IPS DF 4.7 (cell line): ENCODE measurements at regions not wholly inside any gene's neighbourhood (a gene's known extent, or its start where the extent isn't known, plus 50 kb on each side); places are given as distances from the start of the nearest gene placed in this dataset.
"Not testable (repeated sequence)": the region's sequence is repeated elsewhere in the genome, so short reads cannot be mapped to it uniquely, and the experiment has no call there.

ENCODE experiments used
- DNase-seq: peaks from one replicate; pipeline ENCODE4 v3.0.0-alpha.2; 2013; ENCODE audit warnings: low spot score; ENCODE audit errors: extremely low read depth

DNA sequence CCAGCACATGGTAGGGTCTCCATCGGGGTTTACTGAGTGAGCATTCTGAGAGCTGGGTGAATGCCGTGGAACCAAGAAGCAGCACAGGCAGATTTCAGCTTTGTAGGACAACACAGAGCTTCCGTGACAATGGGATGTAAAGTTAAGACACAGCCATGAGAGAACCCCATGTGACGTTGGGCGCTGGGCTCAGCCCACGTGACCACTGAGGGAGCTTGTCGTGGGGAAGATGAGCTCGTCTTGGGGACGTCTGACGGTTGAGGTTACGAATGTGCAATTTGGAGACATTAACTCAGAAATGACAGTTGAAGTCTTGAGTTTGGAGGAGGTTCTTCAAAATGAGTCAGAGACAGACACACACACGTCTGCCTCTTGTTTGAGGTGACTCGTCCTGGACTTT, 51.5 kb upstream of the MUC20 start:
- DNase-seq = not testable (repeated sequence)

DNA sequence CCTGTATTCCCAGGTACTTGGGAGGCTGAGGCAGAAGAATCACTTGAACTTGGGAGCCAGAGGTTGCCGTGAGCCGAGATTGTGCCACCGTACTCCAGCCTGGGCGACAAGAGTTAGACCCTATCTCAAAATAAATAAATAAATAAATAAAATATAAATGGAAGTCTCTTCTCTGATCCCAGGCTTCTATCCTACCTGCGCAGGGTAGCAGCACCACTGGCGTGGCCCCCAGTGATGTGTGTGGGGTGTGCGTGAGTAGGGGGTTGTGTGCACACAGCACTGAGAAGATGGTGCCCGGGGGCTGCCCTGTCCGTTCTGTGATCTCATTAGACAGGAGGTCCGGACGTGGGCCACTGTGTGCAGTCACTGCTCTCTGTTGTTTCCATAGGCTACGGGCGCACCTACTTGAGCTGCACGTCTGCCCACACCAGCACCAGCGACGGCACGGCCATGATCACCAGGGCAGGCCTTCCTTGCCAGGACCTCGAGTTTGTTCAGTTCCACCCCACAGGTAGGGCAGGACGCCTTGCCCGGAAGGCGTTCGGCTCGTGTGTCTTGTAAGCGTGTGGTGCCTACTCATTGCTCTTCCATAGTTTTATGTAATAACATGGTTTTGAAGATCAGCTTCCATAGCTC, 52.5 kb upstream of the MUC20 start:
- not testable (repeated sequence) for DNase-seq

DNA sequence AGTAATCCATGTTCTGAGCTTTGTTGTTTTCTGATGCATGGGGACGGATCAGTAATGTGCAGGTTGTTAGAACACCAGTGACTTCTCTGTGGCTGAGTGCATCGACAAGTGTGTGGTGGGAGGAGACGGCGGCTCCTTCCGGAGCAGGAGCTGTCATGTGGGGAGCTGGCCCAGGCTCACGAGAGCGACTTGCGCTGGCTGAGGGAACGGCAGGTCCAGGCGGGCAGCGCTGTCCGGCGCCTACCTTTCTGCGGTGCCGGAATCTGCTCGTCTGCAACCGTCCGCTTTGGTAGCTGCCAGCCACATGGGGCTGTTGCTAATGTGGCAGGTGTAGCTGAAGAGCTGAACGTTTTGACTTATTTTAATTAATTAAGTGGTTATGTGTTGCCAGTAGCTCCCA, 55.5 kb upstream of the MUC20 start:
- not testable (repeated sequence) for DNase-seq

DNA sequence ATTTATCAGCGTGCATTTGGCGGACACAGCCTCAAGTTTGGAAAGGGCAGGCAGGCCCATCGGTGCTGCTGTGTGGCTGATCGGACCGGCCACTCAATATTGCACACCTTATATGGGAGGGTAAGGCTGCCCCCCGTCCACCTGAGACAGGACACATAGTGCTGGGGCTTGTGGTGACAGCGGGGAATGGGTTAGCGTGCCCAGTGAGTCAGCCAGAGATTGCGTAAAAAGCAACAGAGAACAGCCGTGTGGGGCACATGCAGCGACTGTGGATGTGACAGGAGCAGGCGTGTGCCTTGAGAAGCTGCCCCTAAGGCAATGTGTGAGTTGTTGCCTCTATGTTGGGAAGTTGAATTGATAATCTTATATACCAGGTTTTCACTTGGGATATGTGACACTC, 56.6 kb upstream of the MUC20 start:
- DNase-seq = not testable (repeated sequence)

GRCh38 chr3:195659136-195659533, 61.6 kb upstream of the MUC20 start:
- not testable (repeated sequence) for DNase-seq

- not testable (repeated sequence) for DNase-seq
Measured at GRCh38 chr3:195658381-195659135, 62.2 kb upstream of the MUC20 start.

GRCh38 chr3:195657475-195658372, 63.1 kb upstream of the MUC20 start:
- peak; percentile 30 for DNase-seq

DNA sequence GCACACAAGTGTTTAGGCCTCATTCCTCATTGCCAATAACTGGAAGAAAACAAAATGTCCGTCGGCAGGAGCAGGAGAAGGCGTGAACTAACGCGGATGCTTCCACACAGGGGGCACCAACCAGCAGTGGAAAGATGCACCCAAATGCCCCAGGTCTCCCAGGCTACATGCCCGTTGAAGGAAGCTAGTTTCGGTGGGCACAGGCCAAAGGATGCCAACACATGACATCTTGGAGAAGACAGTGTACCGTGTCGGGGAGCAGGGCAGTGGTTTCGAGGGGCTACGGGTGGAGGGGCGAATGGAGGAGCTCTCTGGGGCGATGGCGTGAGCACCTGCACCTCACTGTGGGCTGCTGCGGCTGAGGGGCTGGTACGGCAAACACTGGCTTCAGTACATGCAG, 64.7 kb upstream of the MUC20 start:
- DNase-seq = not testable (repeated sequence)

GRCh38 chr3:195654746-195655145, 66.0 kb upstream of the MUC20 start:
- DNase-seq = not testable (repeated sequence)

GRCh38 chr3:195654138-195654537, 66.6 kb upstream of the MUC20 start:
- DNase-seq = not testable (repeated sequence)

- not testable (repeated sequence) for DNase-seq
Measured at GRCh38 chr3:195653641-195654040, 67.1 kb upstream of the MUC20 start.

DNA sequence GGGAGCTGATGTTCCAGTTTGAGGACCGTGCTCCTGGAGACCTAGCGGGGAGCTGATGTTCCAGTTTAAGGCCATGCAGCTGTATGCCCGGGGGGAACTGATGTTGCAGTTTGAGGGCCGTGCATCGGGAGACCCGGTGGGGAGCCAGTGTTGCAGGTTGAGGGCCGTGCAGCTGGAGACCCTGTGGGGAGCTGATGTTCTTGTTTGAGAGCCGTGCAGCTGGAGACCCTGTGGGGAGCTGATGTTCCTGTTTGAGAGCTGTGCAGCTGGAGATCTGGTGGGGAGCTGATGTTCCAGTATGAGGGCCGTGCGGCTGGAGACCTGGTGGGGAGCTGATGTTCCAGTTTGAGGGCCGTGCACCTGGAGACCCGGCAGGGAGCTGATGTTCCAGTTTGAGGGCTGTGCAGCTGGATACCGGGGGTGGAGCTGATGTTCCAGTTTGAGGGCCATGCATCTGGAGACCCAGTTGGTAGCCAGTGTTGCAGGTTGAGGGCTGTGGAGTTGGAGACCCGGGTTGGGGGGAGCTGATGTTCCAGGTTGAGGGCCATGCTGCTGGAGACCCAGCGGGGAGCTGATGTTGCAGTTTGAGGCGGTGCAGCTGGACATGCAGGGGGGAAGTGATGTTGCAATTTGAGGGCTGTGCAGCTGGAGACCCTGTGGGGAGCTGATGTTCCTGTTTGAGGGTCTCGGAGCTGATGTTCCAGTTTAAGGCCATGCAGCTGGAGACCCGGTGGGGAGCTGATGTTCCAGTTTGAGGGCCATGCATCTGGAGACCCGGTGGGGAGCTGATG, 64.4 kb upstream of the APOD start:
- DNase-seq = not testable (repeated sequence)

- not testable (repeated sequence) for DNase-seq
Measured at GRCh38 chr3:195645872-195646271, 62.1 kb upstream of the APOD start.

DNA sequence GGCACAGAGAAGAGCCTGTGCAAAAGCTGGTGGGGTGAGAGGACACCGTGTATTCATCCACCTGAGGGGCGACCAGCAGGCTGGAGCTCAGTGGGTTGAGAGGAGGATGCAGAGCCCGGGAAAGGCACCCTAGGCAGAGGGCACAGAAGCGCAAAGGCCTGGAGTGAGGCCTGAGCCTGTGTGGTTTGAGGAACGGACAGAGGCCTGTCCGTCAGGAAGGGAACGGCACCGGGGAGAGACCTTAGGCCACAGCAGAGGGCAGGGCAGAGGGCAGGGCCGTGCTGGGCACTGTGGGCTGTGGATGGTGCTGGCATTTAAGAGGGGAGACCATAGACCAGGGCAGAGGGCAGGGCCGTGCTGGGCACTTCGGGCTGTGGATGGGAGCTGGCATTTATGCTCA, 59.5 kb upstream of the APOD start:
- DNase-seq = not testable (repeated sequence)

DNA sequence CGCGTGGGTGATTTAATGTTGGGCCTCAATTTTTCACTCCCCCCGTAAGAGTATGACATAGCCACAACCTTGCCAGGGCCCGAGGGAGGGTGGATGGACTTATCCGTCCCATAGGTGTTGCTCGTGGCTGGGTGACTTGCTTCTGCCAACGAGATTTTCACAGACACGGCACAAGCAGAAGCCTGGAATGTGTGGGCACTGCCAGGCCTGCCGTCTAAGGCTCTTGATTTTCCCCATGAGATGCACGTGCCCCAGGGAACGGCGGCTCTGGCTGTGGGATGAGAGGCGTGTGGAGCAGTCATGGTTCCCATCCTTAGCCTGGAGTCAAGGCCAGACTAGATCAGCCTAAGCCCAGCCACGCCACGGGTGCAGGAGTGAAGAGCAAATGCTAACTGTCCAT, 58.6 kb upstream of the APOD start:
- DNase-seq = not testable (repeated sequence)

DNA sequence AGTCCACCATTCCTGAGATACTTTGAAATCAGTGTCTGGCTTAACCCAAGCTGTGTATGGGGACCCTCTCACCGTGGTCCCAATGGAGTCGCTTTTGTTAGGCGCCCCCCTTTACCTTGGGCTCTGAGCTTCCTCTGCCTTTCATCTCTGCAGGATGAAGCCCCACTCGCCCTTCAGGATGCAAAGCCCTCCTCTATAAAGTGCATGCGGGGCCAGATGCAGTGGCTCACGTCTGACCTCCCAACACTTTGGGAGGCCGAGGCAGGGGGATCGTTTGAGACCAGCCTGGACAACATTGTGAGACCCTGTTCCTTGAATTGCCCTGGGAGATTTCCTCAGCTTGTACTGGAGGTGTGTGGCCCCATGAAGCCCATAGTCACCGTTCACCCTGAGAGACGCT, 54.7 kb upstream of the APOD start:
- DNase-seq = not testable (repeated sequence)

GRCh38 chr3:195637473-195638233, 53.9 kb upstream of the APOD start:
- not testable (repeated sequence) for DNase-seq

GRCh38 chr3:195637011-195637410, 53.3 kb upstream of the APOD start:
- DNase-seq = not testable (repeated sequence)

DNA sequence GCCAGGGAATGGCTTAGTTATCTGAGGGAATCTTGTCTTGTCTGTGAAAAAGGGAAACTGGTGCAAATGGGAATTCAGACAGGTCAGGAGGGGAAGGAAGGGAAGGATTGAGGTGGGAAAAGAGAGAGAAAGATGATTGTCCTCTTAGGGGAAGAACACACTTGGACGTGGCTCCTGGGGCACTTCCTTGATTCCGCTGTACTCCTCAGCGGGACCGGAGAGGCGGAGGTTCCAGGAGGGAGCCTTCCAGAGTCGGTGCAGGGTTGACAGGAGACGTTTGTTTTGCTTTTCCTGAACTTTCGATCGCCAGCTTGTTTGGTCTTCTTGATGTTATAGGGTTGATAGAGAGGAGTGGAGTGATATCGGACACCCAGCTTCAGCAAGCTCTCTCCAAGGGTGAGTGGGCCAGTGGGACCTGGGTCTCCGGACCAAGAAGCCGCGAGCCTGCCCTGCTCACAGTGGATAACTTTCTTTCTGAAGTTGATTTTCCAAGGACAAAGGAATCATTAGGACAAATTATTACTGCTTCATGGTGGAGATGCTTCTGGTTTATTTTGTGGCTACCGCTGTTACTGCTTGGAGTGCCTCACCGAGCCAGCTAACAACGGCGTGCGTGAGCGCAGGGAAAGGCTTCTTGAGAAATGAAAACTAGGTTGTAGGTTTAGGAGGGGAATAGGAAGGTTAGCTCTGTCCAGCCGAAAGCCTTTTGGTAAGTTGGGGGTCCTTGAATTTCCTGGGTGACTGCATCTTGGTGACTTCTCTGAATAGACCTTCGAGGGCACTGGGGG, 52.4 kb upstream of the APOD start:
- not testable (repeated sequence) for DNase-seq
